GM03348 (cell line): ENCODE measurements at regions not wholly inside any gene's neighbourhood (a gene's known extent, or its start where the extent isn't known, plus 50 kb on each side); places are given as distances from the start of the nearest gene placed in this dataset.

Experiments
- DNase-seq: peaks from one replicate; pipeline ENCODE4 v3.0.0; 2012; ENCODE audit warnings: low spot score

- no peak for DNase-seq
Observed at GRCh38 chr5:56549096-56549886, 266.1 kb upstream of the MAP3K1 start.

- DNase-seq = no peak
Observed at GRCh38 chr5:56545016-56545415, 270.3 kb upstream of the MAP3K1 start.

- no peak for DNase-seq
Observed at GRCh38 chr5:56543441-56544388, 271.6 kb upstream of the MAP3K1 start.

GRCh38 chr5:56540266-56540665, 275.1 kb upstream of the MAP3K1 start:
- DNase-seq = no peak

- DNase-seq = no peak
Observed at GRCh38 chr5:56538580-56538979, 276.8 kb upstream of the MAP3K1 start.

GRCh38 chr5:56535347-56535746, 280.0 kb upstream of the MAP3K1 start:
- DNase-seq = no peak

GRCh38 chr5:56534102-56534829, 281.1 kb upstream of the MAP3K1 start:
- DNase-seq = no peak

- no peak for DNase-seq
Observed at GRCh38 chr5:56532466-56532865, 282.9 kb upstream of the MAP3K1 start.

- no peak for DNase-seq
Observed at GRCh38 chr5:56530626-56531138, 284.7 kb upstream of the MAP3K1 start.

- DNase-seq = no peak
Observed at GRCh38 chr5:56529666-56530430, 285.5 kb upstream of the MAP3K1 start.

- no peak for DNase-seq
Observed at GRCh38 chr5:56527174-56527573, 288.2 kb upstream of the MAP3K1 start.

GRCh38 chr5:56525113-56525512, 290.2 kb upstream of the MAP3K1 start:
- DNase-seq = no peak

- no peak for DNase-seq
Observed at GRCh38 chr5:56523790-56524575, 290.9 kb upstream of the ANKRD55 start.

- DNase-seq = peak; percentile 15
Observed at GRCh38 chr5:56522960-56523359, 289.8 kb upstream of the ANKRD55 start.

- DNase-seq = no peak
Observed at GRCh38 chr5:56522169-56522568, 289.0 kb upstream of the ANKRD55 start.

GRCh38 chr5:56520986-56521730, 288.0 kb upstream of the ANKRD55 start:
- no peak for DNase-seq

GRCh38 chr5:56518820-56519219, 285.7 kb upstream of the ANKRD55 start:
- no peak for DNase-seq

GRCh38 chr5:56517011-56517416, 283.9 kb upstream of the ANKRD55 start:
- DNase-seq = no peak

GRCh38 chr5:56516441-56516840, 283.3 kb upstream of the ANKRD55 start:
- DNase-seq = no peak

GRCh38 chr5:56516035-56516434, 282.9 kb upstream of the ANKRD55 start:
- no peak for DNase-seq
